ENCODE measurements at regions not wholly inside any gene's neighbourhood (a gene's known extent, or its start where the extent isn't known, plus 50 kb on each side); places are given as distances from the start of the nearest gene placed in this dataset.
"Not testable (repeated sequence)": the region's sequence is repeated elsewhere in the genome, so short reads cannot be mapped to it uniquely, and the experiment has no call there.

DNA sequence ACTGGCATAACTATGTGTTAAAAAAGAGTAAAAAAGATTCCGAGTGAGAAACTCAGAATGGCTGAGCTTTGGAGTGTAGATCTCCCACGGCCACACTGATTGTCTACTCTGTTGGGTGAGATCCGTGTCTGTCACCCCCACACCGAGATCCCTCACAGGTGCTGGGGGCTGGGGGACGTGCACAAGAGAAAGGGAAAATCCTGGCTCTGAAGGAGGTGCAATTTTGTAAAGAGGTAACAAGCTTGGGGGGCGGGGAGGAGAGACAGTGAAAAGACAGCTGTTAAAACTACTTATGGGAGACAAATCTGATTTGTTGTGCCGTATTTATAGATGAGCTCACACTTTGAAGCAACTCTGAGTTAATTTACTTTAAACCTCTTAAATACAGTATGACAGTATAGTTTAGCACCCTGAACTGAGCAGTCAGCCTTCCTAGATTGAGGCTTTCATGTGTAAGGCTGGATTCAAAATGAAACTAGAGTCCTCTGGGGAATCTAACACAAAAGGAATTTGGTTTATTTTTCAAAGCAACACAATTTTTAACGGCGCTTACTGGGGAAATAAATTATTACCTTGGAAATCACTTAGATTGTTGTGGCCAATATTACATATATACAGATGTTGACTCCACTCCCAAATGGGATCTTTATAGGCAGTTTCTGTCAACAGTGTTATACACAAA, 167.4 kb upstream of the RGS6 start:
- DNase-seq: no peak

GRCh38 chr14:71765505-71765904, 166.7 kb upstream of the RGS6 start:
- no peak for DNase-seq

DNA sequence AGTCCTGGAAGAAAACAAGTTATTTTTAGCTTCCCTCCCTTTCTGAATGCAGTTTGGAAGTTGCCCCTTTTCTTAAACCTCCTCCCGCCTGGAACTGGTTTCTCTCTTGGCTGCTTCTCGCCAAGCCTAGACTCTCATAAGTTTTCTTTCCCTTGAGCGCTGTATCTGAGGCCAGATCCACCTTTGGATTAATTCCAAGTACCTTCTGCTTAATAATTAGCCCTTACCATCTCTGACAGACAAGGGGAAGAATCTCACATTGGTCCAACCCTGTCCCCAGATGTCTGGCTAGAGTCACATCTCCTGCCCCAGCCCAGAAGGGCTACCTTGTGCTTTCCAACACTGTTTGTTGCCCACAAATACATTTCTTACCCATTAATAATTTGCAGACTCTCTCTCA, 161.8 kb upstream of the RGS6 start:
- DNase-seq: no peak

GRCh38 chr14:71771421-71771820, 160.8 kb upstream of the RGS6 start:
- not testable (repeated sequence) for DNase-seq

- DNase-seq: not testable (repeated sequence)
These were observed 160.2 kb upstream of the RGS6 start for GRCh38 chr14:71771996-71772395.

GRCh38 chr14:71773898-71774481, 158.2 kb upstream of the RGS6 start:
- no peak for DNase-seq

- no peak for DNase-seq
These were observed 155.5 kb upstream of the RGS6 start for GRCh38 chr14:71776471-71777360.

DNA sequence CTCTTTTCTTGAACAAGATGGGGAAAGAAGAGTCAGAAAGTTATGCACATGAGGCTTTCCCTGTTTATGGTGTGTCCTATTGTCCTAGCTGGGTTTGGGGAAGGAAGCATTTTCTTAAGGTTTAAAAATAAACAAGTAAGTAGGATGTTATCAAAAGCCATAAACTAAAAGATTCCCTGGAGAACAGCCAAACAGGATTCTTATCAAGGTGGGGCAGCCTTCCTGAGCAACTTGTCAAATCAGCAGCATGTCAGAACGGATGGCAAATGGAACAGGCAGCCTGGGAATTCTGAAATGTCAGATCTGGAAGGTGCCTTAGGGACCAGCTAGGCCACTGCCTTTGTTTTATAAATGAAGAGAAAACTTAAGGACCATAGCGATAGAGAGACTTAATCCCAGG, 152.2 kb upstream of the RGS6 start:
- no peak for DNase-seq

DNA sequence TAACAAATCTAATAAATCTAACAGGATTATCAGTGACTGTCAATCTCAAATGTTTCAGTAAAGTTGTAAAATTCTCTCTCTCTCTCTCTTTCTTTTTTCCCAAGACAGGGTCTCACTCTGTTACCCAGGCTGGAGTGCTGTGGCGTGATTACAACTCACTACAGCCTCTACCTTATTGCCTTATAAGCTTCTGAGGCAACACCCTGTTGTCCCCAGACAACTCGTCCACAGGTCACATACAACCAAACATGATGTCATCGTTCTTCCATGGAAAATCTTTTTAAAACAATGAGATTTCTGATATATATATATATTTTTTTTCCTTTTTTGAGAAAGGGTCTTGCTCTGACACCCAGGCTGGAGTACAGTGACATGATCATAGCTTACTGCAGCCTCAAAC, 151.4 kb upstream of the RGS6 start:
- DNase-seq: no peak

GRCh38 chr14:71783088-71783487, 149.1 kb upstream of the RGS6 start:
- DNase-seq: no peak

DNA sequence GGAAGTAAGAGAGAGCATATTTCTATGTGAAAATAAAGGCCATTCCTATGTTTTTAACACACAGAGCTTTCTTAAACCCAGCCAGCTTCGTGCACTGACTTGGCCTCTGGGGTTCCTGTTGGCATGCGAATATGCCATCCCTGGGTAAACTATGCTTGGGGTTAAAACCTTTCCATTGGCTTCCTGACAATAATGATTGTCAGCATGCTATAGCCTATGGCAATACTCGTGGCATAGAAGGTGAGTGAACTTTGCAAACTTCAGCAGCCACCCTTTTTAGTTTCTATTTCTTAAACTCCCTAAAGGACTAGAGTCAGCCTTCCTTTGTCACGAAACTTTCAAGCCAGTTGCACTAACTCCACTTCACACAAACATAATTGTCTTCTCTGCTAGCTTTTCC, 148.4 kb upstream of the RGS6 start:
- no peak for DNase-seq

DNA sequence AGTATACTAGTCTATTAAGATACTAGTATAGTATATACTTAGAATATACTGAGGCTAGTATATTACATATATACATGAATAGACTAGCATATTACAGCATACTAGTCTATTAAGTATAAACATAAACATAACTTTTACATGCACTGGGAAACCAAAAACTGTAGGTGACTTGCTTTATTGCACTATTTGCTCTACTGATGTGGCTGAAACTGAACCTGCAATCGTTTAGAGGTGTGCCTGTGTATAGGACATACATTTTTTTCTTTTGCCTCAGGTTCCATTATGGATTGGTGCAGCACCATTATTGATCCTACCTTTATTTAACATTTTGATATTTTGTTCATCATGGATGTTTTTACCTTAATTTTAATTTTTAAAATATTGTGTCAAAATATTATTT, 143.2 kb upstream of the RGS6 start:
- DNase-seq: no peak

DNA sequence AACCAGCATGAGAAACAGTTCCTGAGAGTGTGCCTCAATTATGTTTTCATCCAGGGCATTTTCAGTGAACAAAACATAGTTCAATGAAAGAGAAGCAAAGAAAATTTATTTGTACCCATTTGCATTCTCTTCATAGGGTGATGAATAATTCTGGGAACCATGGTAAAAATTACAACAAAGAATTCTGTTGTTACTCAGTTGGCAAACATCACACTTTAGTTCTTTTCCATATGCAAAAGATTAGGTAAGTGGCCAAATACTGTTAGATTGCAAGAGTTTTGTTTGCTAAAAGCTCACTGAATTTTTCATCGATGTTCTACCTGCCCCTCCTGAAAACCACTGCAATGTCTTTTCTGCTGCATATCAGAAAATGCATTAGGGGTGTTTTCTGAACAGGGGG, 132.4 kb upstream of the RGS6 start:
- no peak for DNase-seq

GRCh38 chr14:71800878-71801277, 131.4 kb upstream of the RGS6 start:
- DNase-seq: no peak

DNA sequence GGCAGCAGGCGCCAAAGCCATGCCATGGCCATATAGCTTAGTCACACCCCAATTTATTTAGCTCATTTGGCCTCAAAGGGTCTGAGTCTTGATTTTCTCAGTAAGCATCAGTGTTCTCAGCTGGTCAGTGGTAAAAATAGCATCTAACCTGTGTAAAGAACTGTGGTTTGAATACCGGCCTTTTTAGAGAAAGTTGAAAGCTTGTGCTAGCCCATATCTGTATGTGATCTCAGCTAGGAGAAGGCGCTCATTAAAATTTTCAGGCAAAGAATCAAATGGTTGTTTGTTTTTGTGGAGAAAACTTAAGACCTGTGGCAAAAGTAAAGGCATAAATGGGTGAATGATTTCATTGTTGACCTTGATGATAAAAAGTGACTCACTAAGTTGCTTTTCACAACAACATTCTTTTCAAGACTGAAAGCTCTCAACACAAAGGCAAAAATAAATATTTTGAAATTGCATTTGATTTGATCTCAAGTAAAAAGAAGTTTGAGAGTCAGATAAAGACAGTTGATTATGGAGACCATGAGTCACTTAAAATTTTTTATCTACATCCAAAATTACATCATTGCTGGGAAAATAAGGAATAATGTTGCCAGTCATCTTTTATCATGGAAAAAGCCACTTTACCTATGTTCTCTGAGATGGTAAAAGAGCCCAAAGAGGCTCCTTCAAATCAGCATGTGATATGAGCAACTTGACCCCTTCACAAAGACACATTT, 128.5 kb upstream of the RGS6 start:
- DNase-seq: no peak

- DNase-seq: no peak
These were observed 127.2 kb upstream of the RGS6 start for GRCh38 chr14:71804992-71805391.

- not testable (repeated sequence) for DNase-seq
These were observed 125.2 kb upstream of the RGS6 start for GRCh38 chr14:71807049-71807448.

DNA sequence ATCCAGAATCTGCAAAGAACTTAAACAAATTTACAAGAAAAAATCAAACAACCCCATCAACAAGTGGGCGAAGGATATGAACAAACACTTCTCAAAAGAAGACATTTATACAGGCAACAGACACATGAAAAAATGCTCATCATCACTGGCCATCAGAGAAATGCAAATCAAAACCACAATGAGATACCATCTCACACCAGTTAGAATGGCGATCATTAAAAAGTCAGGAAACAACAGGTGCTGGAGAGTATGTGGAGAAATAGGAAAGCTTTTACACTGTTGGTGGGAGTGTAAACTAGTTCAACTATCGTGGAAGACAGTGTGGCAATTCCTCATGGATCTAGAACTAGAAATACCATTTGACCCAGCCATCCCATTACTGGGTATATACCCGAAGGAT, 121.4 kb upstream of the RGS6 start:
- DNase-seq: not testable (repeated sequence)

DNA sequence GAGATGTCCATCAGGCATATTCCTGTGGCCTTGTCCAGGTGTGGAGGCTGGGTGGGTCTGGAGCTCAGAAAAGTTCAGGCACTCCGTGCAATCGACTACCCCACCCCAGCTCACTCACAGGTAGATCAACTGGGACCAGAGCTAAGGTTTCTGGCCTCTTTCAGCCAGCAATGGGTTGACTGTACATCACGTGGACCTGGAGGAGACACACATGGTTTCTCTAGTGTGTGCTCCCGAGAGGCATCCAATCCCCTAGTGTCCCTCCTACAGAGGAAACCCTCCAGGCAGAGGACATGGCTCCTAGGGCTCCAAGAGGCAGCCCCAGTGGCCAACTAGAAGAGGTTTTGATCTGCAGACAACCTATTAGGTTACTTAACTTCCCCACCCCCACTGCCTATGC, 119.5 kb upstream of the RGS6 start:
- no peak for DNase-seq

DNA sequence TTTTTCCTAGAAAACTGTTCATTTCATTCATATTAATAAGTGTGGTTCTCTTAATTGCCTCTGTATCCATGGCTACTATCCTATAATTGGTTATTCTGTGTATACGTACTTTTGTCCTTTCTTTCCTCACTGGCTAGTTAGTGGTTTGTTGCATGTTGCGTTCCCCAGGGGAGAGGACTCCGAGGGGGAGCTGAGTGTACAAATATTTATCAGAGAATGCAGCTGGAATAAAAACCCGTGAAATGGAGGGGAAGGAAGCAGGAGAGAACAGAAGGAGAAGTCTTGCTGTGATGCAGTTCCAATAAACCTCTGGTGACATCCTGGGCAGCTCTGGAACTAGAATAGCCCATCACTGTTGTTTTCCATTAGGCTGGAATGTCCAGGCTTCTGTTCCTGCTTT, 117.1 kb upstream of the RGS6 start:
- no peak for DNase-seq

- DNase-seq: no peak
These were observed 107.4 kb upstream of the RGS6 start for GRCh38 chr14:71824816-71825215.

DNA sequence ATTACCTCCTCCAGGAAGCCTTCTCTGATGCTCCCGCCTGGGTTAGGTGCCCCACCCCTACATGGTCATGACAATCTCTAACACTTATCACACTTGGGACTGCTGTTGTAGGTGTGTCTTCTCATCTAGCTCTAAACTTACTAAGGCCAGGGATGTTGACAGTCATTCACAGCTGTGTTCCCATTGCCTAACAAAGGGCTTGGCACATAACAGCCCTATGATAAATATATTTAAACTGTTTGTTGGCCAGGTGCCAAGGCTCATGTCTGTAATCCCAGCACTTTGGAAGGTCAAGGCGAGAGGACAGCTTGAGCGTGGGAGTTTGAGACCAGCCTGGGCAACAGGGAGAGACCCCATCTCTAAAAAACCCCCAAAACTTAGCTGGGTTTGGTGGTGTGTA, 98.8 kb upstream of the RGS6 start:
- DNase-seq: no peak

Data from stimulated activated naive CD4-positive, alpha-beta T cell (primary cell).